Activated CD8-positive, alpha-beta memory T cell treated with anti-CD3 and anti-CD28 coated beads, Interleukin-2, amount 50 U/mL, for 24 hours (primary cell): ENCODE measurements at regions not wholly inside any gene's neighbourhood (a gene's known extent, or its start where the extent isn't known, plus 50 kb on each side); places are given as distances from the start of the nearest gene placed in this dataset.
"Not testable (repeated sequence)": the region's sequence is repeated elsewhere in the genome, so short reads cannot be mapped to it uniquely, and the experiment has no call there.

ENCODE experiments used
- DNase-seq: peaks from one replicate; pipeline ENCODE4 v3.0.0-alpha.2; 2020; ENCODE audit errors: extremely low read depth

GRCh38 chr14:89490466-89490865 lies 73.4 kb upstream of the FOXN3 start:
- DNase-seq = no peak

GRCh38 chr14:89489761-89490437 lies 72.9 kb upstream of the FOXN3 start:
- DNase-seq = no peak

DNA sequence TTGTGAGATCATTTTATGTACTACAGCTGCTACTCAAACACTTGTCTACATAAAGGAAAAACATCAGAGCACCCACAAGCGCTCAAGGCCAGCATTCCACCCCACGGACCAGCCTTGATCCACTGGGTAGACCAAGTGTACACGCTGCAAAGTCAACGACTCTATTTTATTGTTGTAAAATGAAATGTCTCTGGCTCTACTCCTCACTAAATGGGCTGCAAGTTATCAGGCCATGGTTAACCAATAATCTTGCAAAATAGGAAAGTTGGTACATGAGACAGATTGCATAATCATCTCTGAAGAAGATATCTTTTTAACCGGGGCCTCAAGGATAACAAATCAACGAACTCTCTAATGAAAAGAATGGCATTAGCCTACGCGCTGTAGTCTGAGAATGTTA lies 69.9 kb upstream of the FOXN3 start:
- DNase-seq = no peak

DNA sequence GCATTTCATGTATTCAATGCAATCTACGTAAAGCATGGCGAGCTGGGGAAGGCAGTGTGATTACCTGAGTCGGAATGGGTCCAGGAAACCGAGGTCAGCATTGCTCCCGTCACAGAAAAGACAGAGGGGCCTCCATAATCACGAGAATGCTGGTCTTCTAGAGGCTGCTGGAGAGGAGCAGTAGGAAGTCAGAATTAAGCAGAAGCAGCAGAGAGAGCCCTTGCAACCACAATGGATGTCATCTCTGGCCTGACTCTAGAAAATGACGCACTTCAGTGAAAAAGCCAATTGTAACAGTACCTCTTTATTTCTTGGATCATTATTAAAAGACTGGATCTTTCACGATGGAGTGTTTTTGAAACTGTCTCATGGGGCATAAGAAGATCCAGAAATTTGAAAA lies 69.5 kb upstream of the FOXN3 start:
- no peak for DNase-seq

- no peak for DNase-seq
These were observed 68.2 kb upstream of the FOXN3 start for GRCh38 chr14:89485264-89485663.

- DNase-seq = no peak
These were observed 67.2 kb upstream of the FOXN3 start for GRCh38 chr14:89484051-89484844.

- DNase-seq = no peak
These were observed 64.2 kb upstream of the FOXN3 start for GRCh38 chr14:89481196-89481595.

GRCh38 chr14:89480278-89480677 lies 63.2 kb upstream of the FOXN3 start:
- no peak for DNase-seq

DNA sequence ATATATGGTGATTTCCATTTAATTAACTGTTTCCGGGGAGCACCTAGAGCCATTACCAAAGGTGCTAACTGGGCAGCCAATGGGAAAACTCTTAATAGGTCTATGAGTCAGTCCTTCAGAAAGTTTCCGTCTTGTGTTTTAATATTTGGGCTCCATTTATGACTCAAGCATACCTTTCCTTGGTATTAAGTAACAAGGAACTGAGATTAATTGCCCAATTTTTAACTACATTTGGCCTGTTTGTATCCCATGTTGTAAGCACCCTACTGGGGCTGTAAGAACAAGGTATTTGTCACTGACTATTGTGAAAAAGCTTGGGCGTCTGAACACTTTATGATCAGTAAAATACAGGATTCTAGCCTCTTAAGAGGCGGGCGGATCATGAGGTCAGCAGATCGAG lies 62.8 kb upstream of the FOXN3 start:
- no peak for DNase-seq

DNA sequence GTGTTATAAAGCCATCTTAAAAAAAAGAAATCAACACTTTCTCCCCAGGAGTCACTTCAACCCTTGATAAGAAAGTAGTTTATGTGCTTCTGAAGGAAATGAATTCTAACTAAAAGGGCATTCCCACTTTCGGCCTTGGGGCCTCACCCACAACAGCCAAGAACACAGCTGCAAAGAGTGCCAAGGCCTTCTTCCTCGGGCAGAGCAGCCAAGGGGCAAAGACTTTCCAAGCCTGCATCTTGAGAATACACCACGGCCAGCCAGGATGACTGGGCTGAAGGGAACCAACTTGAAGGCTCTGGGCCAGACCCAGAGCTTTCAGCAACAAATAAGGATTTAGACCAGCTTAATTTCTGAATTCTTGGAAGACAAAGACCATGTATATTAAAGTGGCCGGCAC lies 60.4 kb upstream of the FOXN3 start:
- DNase-seq = no peak

DNA sequence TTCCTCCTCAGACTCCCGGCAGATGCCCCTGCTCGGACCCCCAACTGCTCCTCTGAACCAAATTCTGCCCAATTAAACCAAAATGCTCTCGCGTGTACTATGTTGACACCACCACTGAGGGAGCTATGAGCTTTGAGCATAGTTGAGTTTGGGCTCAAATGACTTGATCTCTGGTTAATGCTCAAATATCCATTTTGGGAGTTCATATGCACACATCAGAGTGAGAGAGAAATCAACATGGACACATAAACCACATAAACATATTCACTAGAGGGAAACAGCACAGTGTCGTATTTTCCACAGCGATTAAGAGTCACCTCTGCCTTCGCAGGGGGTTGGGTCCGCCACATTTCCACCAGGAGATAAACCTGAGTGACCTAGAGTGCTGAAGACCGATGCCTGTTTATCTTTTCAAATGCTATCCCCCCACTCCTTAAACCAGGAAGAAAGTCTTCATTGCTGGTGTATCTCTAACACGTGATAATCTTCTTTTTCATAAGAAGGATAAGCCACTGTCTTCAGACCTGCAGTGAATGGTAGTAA lies 59.4 kb upstream of the FOXN3 start:
- DNase-seq = no peak

GRCh38 chr14:89474464-89474863 lies 57.4 kb upstream of the FOXN3 start:
- DNase-seq = no peak

DNA sequence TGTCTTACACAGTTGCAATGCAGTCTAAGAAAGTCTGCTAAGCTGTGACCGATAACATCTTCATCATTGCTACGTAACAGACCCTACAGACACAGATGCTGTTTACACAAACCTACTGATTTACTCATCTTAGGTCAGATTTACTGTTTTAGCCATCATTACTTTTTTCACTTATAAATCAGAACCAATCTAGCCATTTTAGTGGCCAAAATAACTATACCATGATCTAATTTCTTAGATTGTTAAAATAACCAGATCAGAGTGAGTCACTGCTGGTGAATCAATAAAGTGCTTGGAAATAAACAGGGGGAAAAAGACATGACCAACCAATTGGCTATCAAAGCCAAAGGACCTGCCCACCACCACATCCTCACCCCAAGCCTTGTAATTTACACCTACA lies 57.0 kb upstream of the FOXN3 start:
- DNase-seq = no peak

DNA sequence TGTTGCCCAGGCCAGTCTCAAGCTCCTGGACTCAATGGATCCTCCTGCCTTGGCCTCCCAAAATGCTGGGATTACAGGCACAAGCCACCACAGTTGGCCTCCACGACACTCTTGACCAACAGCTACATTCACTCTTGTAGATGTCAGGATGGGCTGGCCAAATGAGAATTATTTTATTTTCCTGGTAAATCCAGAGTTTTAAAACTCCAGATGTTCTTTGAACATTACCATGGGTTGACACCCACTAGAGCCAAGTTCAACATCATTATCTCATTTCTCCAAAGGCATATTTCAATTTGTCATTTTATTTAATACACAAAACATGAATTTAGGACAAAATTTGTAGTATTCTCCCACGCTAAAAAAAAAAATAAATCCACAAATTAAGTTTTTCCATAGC lies 56.5 kb upstream of the FOXN3 start:
- no peak for DNase-seq

GRCh38 chr14:89470401-89470800 lies 53.4 kb upstream of the FOXN3 start:
- no peak for DNase-seq

DNA sequence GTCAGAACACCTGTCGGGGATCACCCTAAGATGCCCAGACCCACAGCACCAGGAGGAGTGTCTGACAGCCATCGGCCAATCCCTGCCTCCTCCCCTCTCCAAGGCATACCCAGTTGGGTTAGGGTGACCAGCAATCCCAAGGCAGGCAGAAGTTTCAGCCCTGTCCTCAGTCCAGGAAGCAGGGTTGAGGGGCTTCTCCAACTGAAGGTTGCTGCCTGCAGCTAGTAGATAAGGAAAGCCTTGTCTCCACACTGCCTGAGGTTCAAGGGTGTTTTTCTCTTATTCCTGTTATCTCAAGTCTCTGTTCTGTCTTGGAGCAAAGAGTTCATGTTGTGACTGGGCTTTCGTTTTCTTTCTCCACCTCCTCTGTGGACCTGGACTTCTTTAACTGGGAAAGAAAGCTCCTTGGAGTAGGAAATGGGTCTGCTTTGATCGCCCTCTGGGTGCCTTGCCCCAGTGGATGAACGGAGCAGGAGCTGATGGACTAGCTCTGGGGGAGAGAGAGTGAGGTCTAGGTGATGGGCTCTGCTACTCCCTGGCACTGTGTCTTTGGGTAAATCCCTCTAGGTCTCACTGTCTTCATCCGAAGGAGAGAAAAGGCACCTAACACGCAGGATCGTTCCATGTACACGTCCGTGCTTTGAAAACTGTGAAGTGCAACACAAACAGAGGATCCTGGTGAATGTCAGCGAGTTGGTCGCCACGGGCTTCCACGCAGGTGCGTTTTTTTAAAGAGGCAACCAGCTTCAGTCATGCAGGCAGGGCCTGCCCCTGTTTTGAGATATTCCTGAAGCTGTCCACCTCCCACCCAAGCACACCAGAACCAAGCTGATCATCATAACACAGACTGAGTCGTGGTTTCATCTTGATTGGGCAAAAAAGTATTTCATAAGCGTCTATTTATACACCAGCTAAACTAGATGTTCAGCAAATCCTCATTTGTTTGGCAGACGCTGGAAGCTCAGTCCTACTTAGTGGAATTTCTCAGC lies 52.5 kb upstream of the FOXN3 start:
- no peak for DNase-seq

DNA sequence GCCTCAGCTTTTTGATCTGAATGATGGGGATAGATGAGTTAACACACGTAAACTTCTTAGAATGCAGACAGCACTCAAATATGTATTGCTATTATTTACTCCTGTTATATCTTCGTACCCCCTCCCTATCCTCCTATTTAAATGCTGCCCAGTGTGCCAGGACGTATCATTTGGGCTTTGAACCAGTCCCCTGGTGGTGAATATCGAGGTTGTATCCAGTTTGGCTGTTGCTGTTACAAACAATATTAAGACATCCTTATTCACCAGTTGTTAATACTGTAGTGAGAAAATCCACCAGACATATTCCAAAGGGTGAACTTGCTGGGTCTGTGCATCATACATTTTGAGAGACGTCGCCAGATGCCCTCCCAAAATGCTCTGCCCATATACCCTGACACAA lies 51.5 kb upstream of the FOXN3 start:
- DNase-seq = no peak

GRCh38 chr14:89468030-89468429 lies 51.0 kb upstream of the FOXN3 start:
- not testable (repeated sequence) for DNase-seq

- DNase-seq = no peak
These were observed 49.9 kb upstream of the FOXN3 start for GRCh38 chr14:89466944-89467343.
